ENCODE measurements at regions not wholly inside any gene's neighbourhood (a gene's known extent, or its start where the extent isn't known, plus 50 kb on each side); places are given as distances from the start of the nearest gene placed in this dataset.

- DNase-seq (ENCODE audit: low read depth in 2 of 3, low spot score in 1 of 3), result no peak
Measured at GRCh38 chr3:148255981-148256969, 441.4 kb upstream of the AGTR1 start.

GRCh38 chr3:148262980-148263379 is 434.7 kb upstream of the AGTR1 start:
- no peak for DNase-seq (ENCODE audit: low read depth in 2 of 3, low spot score in 1 of 3)

GRCh38 chr3:148265841-148266240 is 431.9 kb upstream of the AGTR1 start:
- DNase-seq (ENCODE audit: low read depth in 2 of 3, low spot score in 1 of 3), result no peak

- DNase-seq (ENCODE audit: low read depth in 2 of 3, low spot score in 1 of 3), result no peak
Measured at GRCh38 chr3:148266341-148266740, 431.4 kb upstream of the AGTR1 start.

- no peak for DNase-seq (ENCODE audit: low read depth in 2 of 3, low spot score in 1 of 3)
Measured at GRCh38 chr3:148269816-148270215, 427.9 kb upstream of the AGTR1 start.

- no peak for DNase-seq (ENCODE audit: low read depth in 2 of 3, low spot score in 1 of 3)
Measured at GRCh38 chr3:148280623-148281242, 417.0 kb upstream of the AGTR1 start.

- no peak for DNase-seq (ENCODE audit: low read depth in 2 of 3, low spot score in 1 of 3)
Measured at GRCh38 chr3:148289159-148289558, 408.5 kb upstream of the AGTR1 start.

GRCh38 chr3:148297013-148297412 is 400.7 kb upstream of the AGTR1 start:
- DNase-seq (ENCODE audit: low read depth in 2 of 3, low spot score in 1 of 3), result no peak

GRCh38 chr3:148307443-148307843 is 390.3 kb upstream of the AGTR1 start:
- DNase-seq (ENCODE audit: low read depth in 2 of 3, low spot score in 1 of 3), result no peak

GRCh38 chr3:148309390-148310035 is 388.2 kb upstream of the AGTR1 start:
- peak in 1 of 3 donors; percentile 10 for DNase-seq (ENCODE audit: low read depth in 2 of 3, low spot score in 1 of 3)

GRCh38 chr3:148315756-148316155 is 381.9 kb upstream of the AGTR1 start:
- no peak for DNase-seq (ENCODE audit: low read depth in 2 of 3, low spot score in 1 of 3)

GRCh38 chr3:148318240-148318639 is 379.5 kb upstream of the AGTR1 start:
- no peak for DNase-seq (ENCODE audit: low read depth in 2 of 3, low spot score in 1 of 3)

- DNase-seq (ENCODE audit: low read depth in 2 of 3, low spot score in 1 of 3), result no peak
Measured at GRCh38 chr3:148319161-148319915, 378.4 kb upstream of the AGTR1 start.

GRCh38 chr3:148319960-148320359 is 377.7 kb upstream of the AGTR1 start:
- DNase-seq (ENCODE audit: low read depth in 2 of 3, low spot score in 1 of 3), result no peak

- DNase-seq (ENCODE audit: low read depth in 2 of 3, low spot score in 1 of 3), result no peak
Measured at GRCh38 chr3:148329481-148330235, 368.0 kb upstream of the AGTR1 start.

- no peak for DNase-seq (ENCODE audit: low read depth in 2 of 3, low spot score in 1 of 3)
Measured at GRCh38 chr3:148330542-148330941, 367.2 kb upstream of the AGTR1 start.

GRCh38 chr3:148331081-148331846 is 366.4 kb upstream of the AGTR1 start:
- DNase-seq (ENCODE audit: low read depth in 2 of 3, low spot score in 1 of 3), result no peak

- no peak for DNase-seq (ENCODE audit: low read depth in 2 of 3, low spot score in 1 of 3)
Measured at GRCh38 chr3:148332509-148332908, 365.2 kb upstream of the AGTR1 start.

GRCh38 chr3:148333091-148333490 is 364.6 kb upstream of the AGTR1 start:
- DNase-seq (ENCODE audit: low read depth in 2 of 3, low spot score in 1 of 3), result no peak

- no peak for DNase-seq (ENCODE audit: low read depth in 2 of 3, low spot score in 1 of 3)
Measured at GRCh38 chr3:148335612-148336011, 362.1 kb upstream of the AGTR1 start.
